SK-N-SH (cell line): ENCODE measurements at regions not wholly inside any gene's neighbourhood (a gene's known extent, or its start where the extent isn't known, plus 50 kb on each side); places are given as distances from the start of the nearest gene placed in this dataset.

Experiments used
- CTCF ChIA-PET: fragments of 300-600, 350-600 bp; formaldehyde crosslinking; extraction: SDS; loops from one replicate; lab custom pipeline; 2021; lab: Yijun Ruan, JAX
- POLR2A ChIA-PET: fragments of 350-600 bp; sonication (Branson Sonifier 250); formaldehyde crosslinking; extraction: SDS; loops from one replicate; lab custom pipeline; 2020; ENCODE audit warnings: antibody characterized with exemption, inconsistent platforms; lab: Yijun Ruan, JAX
- DNase-seq: peaks from one replicate; pipeline ENCODE4 v3.0.0; 2012
- H2AFZ ChIP-seq: fragments of 200-600 bp; sonication (generic); 2 replicates; pipeline ENCODE4 v1.8.1; 2016; ENCODE audit warnings: antibody characterized with exemption, mild to moderate bottlenecking, low read depth
- H3F3A ChIP-seq: fragments of 200-600 bp; sonication (generic); replicated peaks from 2 replicates; pipeline ENCODE3; 2016; ENCODE audit warnings: antibody characterized with exemption, mild to moderate bottlenecking; ENCODE audit not compliant: insufficient read depth
- H3K27ac ChIP-seq, 2 experiments: fragments of 200-500 bp in 1 of 2; fragments of 200-600 bp in 1 of 2; sonication (Bioruptor generic) in 1 of 2; sonication (generic), shearing (Covaris generic) in 1 of 2; 2 replicates each; pipeline versions ENCODE4 v1.5.1 to v1.6.1; 2014 to 2016; ENCODE audit warnings: low read depth in 2 of 2, inconsistent platforms in 1 of 2, low read length in 1 of 2, mild to moderate bottlenecking in 1 of 2, mixed read lengths in 1 of 2
- H3K27me3 ChIP-seq: fragments of 200-600 bp; sonication (generic), shearing (Covaris generic); 2 replicates; pipeline ENCODE4 v1.6.1; 2016; ENCODE audit warnings: mixed run types; ENCODE audit not compliant: insufficient read depth
- H3K36me3 ChIP-seq, 2 experiments: fragments of 200-500 bp in 1 of 2; fragments of 200-600 bp in 1 of 2; sonication (Bioruptor generic) in 1 of 2; sonication (generic) in 1 of 2; replicated peaks in 1 of 2; 2 replicates each; pipeline versions ENCODE3 to v1.5.1; 2014 to 2016; ENCODE audit warnings: low read length in 1 of 2, mild to moderate bottlenecking in 1 of 2; ENCODE audit not compliant: insufficient read depth in 2 of 2, control insufficient read depth in 1 of 2
- H3K4me1 ChIP-seq, 2 experiments: fragments of 200-500 bp in 1 of 2; fragments of 200-600 bp in 1 of 2; sonication (Bioruptor generic) in 1 of 2; sonication (generic), shearing (Covaris generic) in 1 of 2; 2 replicates each; pipeline versions ENCODE4 v1.5.1 to v1.6.1; 2014 to 2016; ENCODE audit warnings: low read depth in 1 of 2, low read length in 1 of 2, mixed run types in 1 of 2; ENCODE audit not compliant: insufficient read depth in 2 of 2, control insufficient read depth in 1 of 2
- H3K4me2 ChIP-seq: fragments of 200-600 bp; sonication (generic), shearing (Covaris generic); 2 replicates; pipeline ENCODE4 v1.6.1; 2017; ENCODE audit warnings: mixed run types
- H3K4me3 ChIP-seq, 2 experiments: fragments of 200-500 bp in 1 of 2; fragments of 200-600 bp in 1 of 2; sonication (Bioruptor generic) in 1 of 2; sonication (generic), shearing (Covaris generic) in 1 of 2; 2 replicates each; pipeline versions ENCODE4 v1.5.1 to v1.8.1; 2014 to 2016; ENCODE audit warnings: low read depth in 2 of 2, inconsistent platforms in 1 of 2, low read length in 1 of 2, mild to moderate bottlenecking in 1 of 2, mixed read lengths in 1 of 2, moderate library complexity in 1 of 2
- H3K79me2 ChIP-seq: fragments of 200-600 bp; sonication (generic); 2 replicates; pipeline ENCODE4 v1.8.1; 2017; ENCODE audit warnings: mild to moderate bottlenecking; ENCODE audit not compliant: insufficient read depth
- H3K9ac ChIP-seq: fragments of 200-600 bp; sonication (generic); 2 replicates; pipeline ENCODE4 v1.6.1; 2017; ENCODE audit warnings: mixed run types
- H3K9me2 ChIP-seq: fragments of 200-600 bp; sonication (generic); 2 replicates; pipeline ENCODE4 v1.6.1; 2017; ENCODE audit warnings: mixed run types
- H3K9me3 ChIP-seq: fragments of 200-600 bp; sonication (generic); 2 replicates; pipeline ENCODE4 v1.6.1; 2017; ENCODE audit warnings: mixed run types, mild to moderate bottlenecking, moderate library complexity
- H4K20me1 ChIP-seq: fragments of 200-600 bp; sonication (generic); 2 replicates; pipeline ENCODE4 v1.6.1; 2017; ENCODE audit warnings: mild to moderate bottlenecking, mixed run types; ENCODE audit not compliant: insufficient read depth
- CTCF ChIP-seq: fragments of 200-600 bp; sonication (generic); IDR thresholded peaks from 2 replicates; pipeline ENCODE4 v1.6.1; 2017; ENCODE audit warnings: antibody characterized with exemption, mild to moderate bottlenecking, moderate library complexity
- ELF1 ChIP-seq: IDR thresholded peaks from 2 replicates; pipeline ENCODE4 v1.4.0; 2012
- FOXM1 ChIP-seq: IDR thresholded peaks from 2 replicates; pipeline ENCODE4 v1.4.0; 2012; ENCODE audit warnings: low read depth, mild to moderate bottlenecking
- IRF3 ChIP-seq: fragments of 150-350 bp; IDR thresholded peaks from 2 replicates; pipeline ENCODE4 v1.6.1; 2016; ENCODE audit warnings: mild to moderate bottlenecking, low read depth, low read length
- JUND ChIP-seq: IDR thresholded peaks from 2 replicates; pipeline ENCODE4 v1.4.0; 2012
- MEF2A ChIP-seq: IDR thresholded peaks from 2 replicates; pipeline ENCODE4 v1.4.0; 2012; ENCODE audit warnings: low read depth, borderline replicate concordance
- NFIC ChIP-seq: IDR thresholded peaks from 2 replicates; pipeline ENCODE4 v1.4.0; 2012; ENCODE audit warnings: borderline replicate concordance
- NRF1 ChIP-seq: IDR thresholded peaks from 2 replicates; pipeline ENCODE4 v1.6.1; 2012; ENCODE audit warnings: low read depth, mild to moderate bottlenecking, low read length
- PBX3 ChIP-seq: IDR thresholded peaks from 2 replicates; pipeline ENCODE4; 2012
- POLR2AphosphoS5 ChIP-seq: IDR thresholded peaks from 2 replicates; pipeline ENCODE4 v1.6.1; 2012; ENCODE audit warnings: low read depth, low read length
- RFX5 ChIP-seq: IDR thresholded peaks from 2 replicates; pipeline ENCODE4 v1.6.1; 2012; ENCODE audit warnings: mild to moderate bottlenecking, improper control_type of control experiment, low read length
- TEAD4 ChIP-seq: IDR thresholded peaks from 2 replicates; pipeline ENCODE4 v1.4.0; 2012; ENCODE audit warnings: mild to moderate bottlenecking, borderline replicate concordance; ENCODE audit not compliant: insufficient read depth
- YY1 ChIP-seq: IDR thresholded peaks from 2 replicates; pipeline ENCODE4 v1.4.0; 2012; ENCODE audit warnings: low read depth, mild to moderate bottlenecking
- WGBS: methylation state at CpG from one replicate; pipeline ENCODE4 v1.1.6; 2017; ENCODE audit warnings: low lambda C conversion rate; 5-methylcytosine and 5-hydroxymethylcytosine counted together
- TF ChIP-seq, protein P1 (sequence below): IDR thresholded peaks from 2 replicates; pipeline ENCODE4 v1.4.0; 2012; ENCODE audit warnings: low read depth

DNA sequence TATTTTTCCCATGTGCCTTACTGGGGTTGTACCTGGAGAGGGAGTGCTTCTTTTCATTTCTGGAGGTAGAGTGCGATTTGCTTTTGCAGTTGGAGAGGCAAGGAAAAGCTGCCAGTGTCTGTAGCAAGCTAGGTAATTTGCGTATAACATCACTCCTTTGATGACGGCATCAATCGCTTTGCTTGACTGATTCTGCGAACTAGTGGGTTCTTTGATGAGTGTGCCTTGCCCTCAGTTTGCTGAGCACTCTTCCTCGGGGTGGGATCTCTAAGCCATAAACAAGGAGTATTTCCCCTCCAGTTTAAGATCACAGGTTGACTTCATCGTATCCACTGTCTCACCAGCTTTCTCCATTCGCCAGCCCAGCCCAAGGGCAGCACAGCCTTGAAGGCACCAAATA, 344.5 kb downstream of the KCNRG start:
- POLR2A ChIA-PET: no interaction called here
- WGBS: 82% methylated on average over 8 of the region's 8 CpGs

More for the DNA sequence above, 344.5 kb downstream of the KCNRG start:
- Histone ChIP-seq H3K27ac (no peak overlapping the region), H2AFZ (no peak overlapping the region), H3K4me1 (peaks cover 8 to 11% of the 10 kb centered on the region in 2 experiments; a peak in 2 of 4 replicates), H3K4me2 (no peak overlapping the region), H3K36me3 (no peaks in the 10 kb centered on the region), H3K9me3 (no peaks in the 10 kb centered on the region), H3K27me3 (no peaks in the 10 kb centered on the region), H4K20me1 (no peaks in the 10 kb centered on the region), H3K9me2 (no peaks in the 10 kb centered on the region), H3K4me3 (no peak overlapping the region), H3K9ac (no peak overlapping the region), H3K79me2 (no peaks in the 10 kb centered on the region), H3F3A (no peaks in the 10 kb centered on the region)
- CTCF ChIA-PET: no interaction called here
- TF ChIP-seq JUND (no peak), TEAD4 (no peak), NRF1 (no peak), PBX3 (no peak), YY1 (no peak), FOXM1 (no peak), CTCF (no peak), RFX5 (no peak), MEF2A (no peak), IRF3 (no peak), POLR2AphosphoS5 (no peak), ELF1 (no peak), NFIC (no peak)
- TF ChIP-seq, protein P1, sequence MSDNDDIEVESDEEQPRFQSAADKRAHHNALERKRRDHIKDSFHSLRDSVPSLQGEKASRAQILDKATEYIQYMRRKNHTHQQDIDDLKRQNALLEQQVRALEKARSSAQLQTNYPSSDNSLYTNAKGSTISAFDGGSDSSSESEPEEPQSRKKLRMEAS: no peak
- DNase-seq: no peak
